Activated B cell treated with CpG ODN at 0.5 μM for 24 hours (primary cell): ENCODE measurements at regions not wholly inside any gene's neighbourhood (a gene's known extent, or its start where the extent isn't known, plus 50 kb on each side); places are given as distances from the start of the nearest gene placed in this dataset.

Experiments used
- ATAC-seq: fragments of 200-7000 bp; cut with Tn5 transposase; one replicate; pipeline ENCODE4 v1.10.0; 2021; ENCODE audit warnings: low read depth, mild to moderate bottlenecking, moderate library complexity
- CTCF ChIA-PET: fragments of 350-600 bp; sonication (Branson Sonifier 250); formaldehyde crosslinking; loops from one replicate; lab custom pipeline; 2021; ENCODE audit warnings: antibody characterized with exemption; lab: Charles Lee
- POLR2A ChIA-PET: fragments of 350-600 bp; sonication (Branson Sonifier 250); formaldehyde crosslinking; loops from one replicate; lab custom pipeline; 2021; ENCODE audit warnings: antibody characterized with exemption; lab: Charles Lee
- DNase-seq: peaks from one replicate; pipeline ENCODE4 v3.0.0; 2022
- H3K27ac Mint-ChIP-seq: one replicate; pipeline ENCODE4 v1.8.0; 2020; ENCODE audit warnings: mixed read lengths
- H3K27me3 Mint-ChIP-seq: one replicate; pipeline ENCODE4 v1.8.0; 2021; ENCODE audit warnings: mixed read lengths
- H3K36me3 Mint-ChIP-seq: one replicate; pipeline ENCODE4 v1.8.0; 2021; ENCODE audit warnings: low read depth, mixed read lengths
- H3K4me1 Mint-ChIP-seq: one replicate; pipeline ENCODE4 v1.8.0; 2021; ENCODE audit warnings: mixed read lengths
- H3K4me3 Mint-ChIP-seq: one replicate; pipeline ENCODE4 v1.8.0; 2020; ENCODE audit warnings: mild to moderate bottlenecking, mixed read lengths
- H3K9me3 Mint-ChIP-seq: one replicate; pipeline ENCODE4 v1.8.0; 2020; ENCODE audit warnings: mixed read lengths
- CTCF ChIP-seq: fragments of 200-600 bp; IDR thresholded peaks from one replicate; pipeline ENCODE4 v1.8.0; 2022; ENCODE audit warnings: antibody characterized with exemption, mild to moderate bottlenecking
- intact Hi-C: fragments of 100-400 bp; cut with micrococcal nuclease; formaldehyde crosslinking; loops from one replicate; pipeline ENCODE4 v1.15.1; 2024

GRCh38 chr13:105569816-105570215 is 965.6 kb downstream of the EFNB2 start:
- H3K9me3 Mint-ChIP-seq, result peaks cover 8% of the 10 kb centered on the region
- H3K27ac Mint-ChIP-seq, result no peak overlapping the region
- ATAC-seq (no peak), DNase-seq (no peak)
- H3K4me1 Mint-ChIP-seq, result no peaks in the 10 kb centered on the region
- POLR2A ChIA-PET, result no interaction called here
- no peak overlapping the region for H3K4me3 Mint-ChIP-seq
- H3K36me3 Mint-ChIP-seq, result no peaks in the 10 kb centered on the region
- no peak for TF ChIP-seq CTCF
- CTCF ChIA-PET, result no interaction called here
- no peaks in the 10 kb centered on the region for H3K27me3 Mint-ChIP-seq
- intact Hi-C loops, result no loop called here

- ChIA-PET CTCF (no interaction called here), POLR2A (no interaction called here)
- no peak for TF ChIP-seq CTCF
- peaks cover 2% of the 10 kb centered on the region for H3K9me3 Mint-ChIP-seq
- no peak for DNase-seq
- intact Hi-C loops, result no loop called here
- no peaks in the 10 kb centered on the region for H3K36me3 Mint-ChIP-seq
- H3K27me3 Mint-ChIP-seq, result no peaks in the 10 kb centered on the region
- no peak overlapping the region for H3K4me3 Mint-ChIP-seq
- no peak overlapping the region for H3K27ac Mint-ChIP-seq
- no peak for ATAC-seq
- H3K4me1 Mint-ChIP-seq, result no peaks in the 10 kb centered on the region
These were observed 967.4 kb downstream of the EFNB2 start for GRCh38 chr13:105567951-105568525.

- ChIA-PET CTCF (no interaction called here), POLR2A (no interaction called here)
- no peaks in the 10 kb centered on the region for H3K4me1 Mint-ChIP-seq
- intact Hi-C loops, result no loop called here
- H3K9me3 Mint-ChIP-seq, result peaks cover 2% of the 10 kb centered on the region
- DNase-seq, result no peak
- H3K27me3 Mint-ChIP-seq, result no peaks in the 10 kb centered on the region
- no peaks in the 10 kb centered on the region for H3K36me3 Mint-ChIP-seq
- H3K4me3 Mint-ChIP-seq, result no peak overlapping the region
- no peak for TF ChIP-seq CTCF
- no peak overlapping the region for H3K27ac Mint-ChIP-seq
- ATAC-seq, result no peak
These were observed 970.2 kb downstream of the EFNB2 start for GRCh38 chr13:105565136-105565727.

GRCh38 chr13:105552078-105552477 is 983.4 kb downstream of the EFNB2 start:
- H3K27ac Mint-ChIP-seq, result no peak overlapping the region

GRCh38 chr13:105547851-105548250 is 987.6 kb downstream of the EFNB2 start:
- intact Hi-C loops, result no loop called here
- DNase-seq, result no peak
- no peaks in the 10 kb centered on the region for H3K27me3 Mint-ChIP-seq
- H3K27ac Mint-ChIP-seq, result no peak overlapping the region
- ChIA-PET POLR2A (no interaction called here), CTCF (no interaction called here)
- H3K36me3 Mint-ChIP-seq, result no peaks in the 10 kb centered on the region
- H3K4me1 Mint-ChIP-seq, result no peaks in the 10 kb centered on the region
- no peak for TF ChIP-seq CTCF
- no peaks in the 10 kb centered on the region for H3K9me3 Mint-ChIP-seq
- H3K4me3 Mint-ChIP-seq, result no peak overlapping the region
- no peak for ATAC-seq

More at GRCh38 chr13:105552078-105552477, 983.4 kb downstream of the EFNB2 start:
- intact Hi-C loops, result no loop called here
- ATAC-seq (no peak), DNase-seq (no peak)
- Mint-ChIP-seq H3K4me1 (no peaks in the 10 kb centered on the region), H3K4me3 (no peak overlapping the region), H3K36me3 (no peaks in the 10 kb centered on the region), H3K9me3 (peaks cover 4% of the 10 kb centered on the region), H3K27me3 (no peaks in the 10 kb centered on the region)
- POLR2A ChIA-PET, result no interaction called here
- CTCF ChIA-PET, result no interaction called here
- no peak for TF ChIP-seq CTCF
